Stomach (tissue), 8 donors: ENCODE measurements at regions not wholly inside any gene's neighbourhood (a gene's known extent, or its start where the extent isn't known, plus 50 kb on each side); places are given as distances from the start of the nearest gene placed in this dataset.

Experiments
- DNase-seq, 2 donors: peaks; one replicate each; pipeline versions ENCODE4 v3.0.0 to v3.0.0-alpha.2; 2013 to 2019
- H3K27ac ChIP-seq, 5 donors: fragments of 200-600 bp in 4 of 5; sonication (generic) in 4 of 5; one replicate each; pipeline ENCODE4 v1.5.1; 2013 to 2019; ENCODE audit warnings: mild to moderate bottlenecking in 1 of 5, moderate library complexity in 1 of 5
- H3K27me3 ChIP-seq, 3 donors: fragments of 200-600 bp; sonication (generic); one replicate each; pipeline ENCODE4 v1.5.1; 2017 to 2019; ENCODE audit warnings: mixed run types in 1 of 3
- H3K36me3 ChIP-seq, 4 donors: fragments of 200-600 bp; sonication (generic); 1 replicate in 3 of 4; 2 replicates in 1 of 4; pipeline ENCODE4 v1.5.1; 2016 to 2019
- H3K4me1 ChIP-seq, 4 donors: fragments of 200-600 bp; sonication (generic); one replicate each; pipeline ENCODE4 v1.5.1; 2016 to 2019
- H3K4me3 ChIP-seq, 4 donors: fragments of 200-600 bp; sonication (generic) in 3 of 4; one replicate each; pipeline ENCODE4 v1.5.1; 2016 to 2019; ENCODE audit warnings: mild to moderate bottlenecking in 1 of 4
- H3K9me3 ChIP-seq, 4 donors: fragments of 200-600 bp; sonication (generic); one replicate each; pipeline ENCODE4 v1.5.1; 2016 to 2019
- CTCF ChIP-seq, 7 experiments: fragments of 450-650 bp in 4 of 7; fragments of 200-600 bp in 3 of 7; sonication (generic) in 3 of 7; IDR thresholded peaks; one replicate each; pipeline ENCODE4 v1.5.1; 2016 to 2019; ENCODE audit warnings: antibody characterized with exemption in 7 of 7, control low read depth in 2 of 7, mild to moderate bottlenecking in 1 of 7
- EP300 ChIP-seq: sonication (generic); formaldehyde crosslinking; IDR thresholded peaks from one replicate; pipeline ENCODE4 v1.6.1; 2017; ENCODE audit warnings: antibody characterized with exemption
- POLR2A ChIP-seq, 4 donors: fragments of 450-650 bp; IDR thresholded peaks; one replicate each; pipeline ENCODE4 v1.6.1; 2016; ENCODE audit warnings: antibody characterized with exemption in 4 of 4, control low read depth in 2 of 4, mild to moderate bottlenecking in 1 of 4, moderate library complexity in 1 of 4
- POLR2AphosphoS5 ChIP-seq, 3 donors: sonication (generic); formaldehyde crosslinking; IDR thresholded peaks; one replicate each; pipeline ENCODE4 v1.6.1; 2016; ENCODE audit warnings: antibody characterized with exemption in 3 of 3
- WGBS, 5 donors: extraction: QIAGEN DNeasy Blood & Tissue Kit in 3 of 5; methylation state at CpG; one replicate each; pipeline versions ENCODE4 v1.1.5 to v1.1.7; 2013 to 2018; 5-methylcytosine and 5-hydroxymethylcytosine counted together
- intact Hi-C: fragments of 100-400 bp; cut with DNase I; formaldehyde crosslinking; loops from one replicate; pipeline ENCODE4 v1.15.1; 2023; ENCODE audit warnings: low total_unique reads
- donor health status: healthy with polysubstance abuse.
- donor health status: Bipolar disorder and iron deficiency.
- donor health status: healthy.

- TF ChIP-seq CTCF (IDR thresholded peaks at IDR 0.05) (no peak), POLR2A (IDR thresholded peaks at IDR 0.05) (no peak), POLR2AphosphoS5 (IDR thresholded peaks at IDR 0.05) (no peak), EP300 (no peak)
- intact Hi-C loops = no loop called here
- H3K27me3 ChIP-seq = no peaks in the 10 kb centered on the region
- H3K9me3 ChIP-seq = no peaks in the 10 kb centered on the region
- H3K36me3 ChIP-seq = no peaks in the 10 kb centered on the region
- H3K4me1 ChIP-seq = no peaks in the 10 kb centered on the region
- no peak overlapping the region for H3K4me3 ChIP-seq
- 85 to 93% (median 91%) methylated on average over 8 of the region's 8 CpGs for WGBS, 5 donors
- no peak for DNase-seq
- no peak overlapping the region for H3K27ac ChIP-seq
Observed at GRCh38 chr10:2005546-2005945, 268.2 kb upstream of the ADARB2 start.

DNA sequence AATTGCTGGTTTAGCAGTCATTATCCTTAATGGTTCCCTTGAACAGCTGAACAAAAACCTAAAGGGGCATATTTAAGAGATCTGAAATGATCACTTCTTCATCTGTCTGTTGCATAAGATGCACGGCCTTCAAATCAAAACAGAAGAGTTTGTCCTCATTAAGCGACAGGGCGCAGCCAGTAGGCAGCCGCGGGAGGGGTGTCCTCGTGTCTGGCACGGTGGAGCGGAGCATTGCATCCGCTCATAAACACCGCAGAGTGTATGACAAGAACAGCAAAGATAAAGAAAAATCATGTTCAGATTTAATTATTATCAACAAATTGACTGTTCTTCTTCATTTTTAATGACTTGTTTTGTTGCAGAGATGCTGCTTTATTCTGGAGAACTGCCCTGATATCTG lies 255.6 kb upstream of the ADARB2 start:
- intact Hi-C loops = no loop called here
- TF ChIP-seq POLR2A (IDR thresholded peaks at IDR 0.05) = no peak
- TF ChIP-seq CTCF (IDR thresholded peaks at IDR 0.05) = no peak
- no peak for TF ChIP-seq POLR2AphosphoS5 (IDR thresholded peaks at IDR 0.05)
- no peak for TF ChIP-seq EP300
- no peaks in the 10 kb centered on the region for H3K4me1 ChIP-seq
- DNase-seq = no peak
- H3K4me3 ChIP-seq = no peak overlapping the region
- no peaks in the 10 kb centered on the region for H3K36me3 ChIP-seq
- H3K27me3 ChIP-seq = no peaks in the 10 kb centered on the region
- H3K27ac ChIP-seq = no peak overlapping the region
- H3K9me3 ChIP-seq = peaks cover 0 to 4% (median 0%) of the 10 kb centered on the region in 4 donors
- 91 to 93% (median 92%) methylated on average over 10 of the region's 10 CpGs for WGBS, 5 donors

- TF ChIP-seq POLR2AphosphoS5 (IDR thresholded peaks at IDR 0.05) (no peak), CTCF (IDR thresholded peaks at IDR 0.05) (no peak), EP300 (no peak), POLR2A (IDR thresholded peaks at IDR 0.05) (no peak)
- H3K4me3 ChIP-seq = no peak overlapping the region
- H3K9me3 ChIP-seq = no peaks in the 10 kb centered on the region
- H3K27me3 ChIP-seq = peaks cover 0 to 4% (median 0%) of the 10 kb centered on the region in 3 donors
- no peak overlapping the region for H3K27ac ChIP-seq
- no peaks in the 10 kb centered on the region for H3K4me1 ChIP-seq
- DNase-seq = no peak
- 87 to 93% (median 92%) methylated on average over 5 of the region's 5 CpGs for WGBS, 5 donors
- H3K36me3 ChIP-seq = no peaks in the 10 kb centered on the region
- intact Hi-C loops = no loop called here
Observed at GRCh38 chr10:1989090-1989489, 251.8 kb upstream of the ADARB2 start.

- Histone ChIP-seq H3K27ac (no peak overlapping the region), H3K4me3 (no peak overlapping the region), H3K36me3 (no peaks in the 10 kb centered on the region), H3K9me3 (peaks cover 0 to 16% (median 8%) of the 10 kb centered on the region in 4 donors), H3K27me3 (peaks cover 0 to 5% (median 0%) of the 10 kb centered on the region in 3 donors), H3K4me1 (no peaks in the 10 kb centered on the region)
- intact Hi-C loops = no loop called here
- DNase-seq = no peak
- WGBS, 5 donors = 37 to 74% (median 55%) methylated on average over 3 of the region's 3 CpGs
- TF ChIP-seq CTCF (IDR thresholded peaks at IDR 0.05) = no peak
- TF ChIP-seq POLR2A (IDR thresholded peaks at IDR 0.05) = no peak
- TF ChIP-seq POLR2AphosphoS5 (IDR thresholded peaks at IDR 0.05) = no peak
- TF ChIP-seq EP300 = no peak
Observed at GRCh38 chr10:1981976-1982375, 244.7 kb upstream of the ADARB2 start.
